IMR-90 (cell line): ENCODE measurements at regions not wholly inside any gene's neighbourhood (a gene's known extent, or its start where the extent isn't known, plus 50 kb on each side); places are given as distances from the start of the nearest gene placed in this dataset.

Experiments used
- ATAC-seq: fragments of 200-7000 bp; cut with Tn5 transposase; 2 replicates; pipeline ENCODE4 v1.9.1; 2020; ENCODE audit warnings: low read depth, mild to moderate bottlenecking, moderate library complexity
- BruUV-seq: library from RNA; stranded (reverse); fragments of 400-500 nt; replicated peaks from 2 replicates; lab custom pipeline; 2021; lab: Mats Ljungman, UMichigan
- CTCF ChIA-PET: fragments of 300-600 bp; formaldehyde crosslinking; extraction: SDS; loops from one replicate; lab custom pipeline; 2021; ENCODE audit warnings: antibody characterized with exemption; lab: Yijun Ruan, JAX
- POLR2A ChIA-PET: fragments of 300-600 bp; sonication (Branson Sonifier 250); formaldehyde crosslinking; loops from one replicate; lab custom pipeline; 2022; ENCODE audit warnings: antibody characterized with exemption; ENCODE audit not compliant: unreplicated experiment; lab: Charles Lee
- DNase-seq: peaks from one replicate; pipeline ENCODE4 v3.0.0; 2013
- H2AFZ ChIP-seq: replicated peaks from 2 replicates; pipeline ENCODE3; 2013; ENCODE audit warnings: low read length, mild to moderate bottlenecking; ENCODE audit not compliant: poor library complexity
- H2AK5ac ChIP-seq: 2 replicates; pipeline ENCODE4 v1.6.1; 2013; ENCODE audit warnings: low read depth, low read length, inconsistent platforms
- H2AK9ac ChIP-seq: replicated peaks from 2 replicates; pipeline ENCODE3; 2013; ENCODE audit warnings: mild to moderate bottlenecking, low read depth, low read length, moderate library complexity; ENCODE audit not compliant: poor library complexity
- H2BK120ac ChIP-seq: 2 replicates; pipeline ENCODE4 v1.6.1; 2013; ENCODE audit warnings: low read depth, low read length, inconsistent platforms
- H2BK15ac ChIP-seq: 3 replicates; pipeline ENCODE4 v1.6.1; 2013; ENCODE audit warnings: low read depth, low read length, inconsistent platforms
- H2BK20ac ChIP-seq: 2 replicates; pipeline ENCODE4 v1.6.1; 2013; ENCODE audit warnings: low read depth, mild to moderate bottlenecking, inconsistent platforms, low read length, moderate library complexity
- H2BK5ac ChIP-seq: 2 replicates; pipeline ENCODE4 v1.6.1; 2013; ENCODE audit warnings: mild to moderate bottlenecking, low read depth, low read length, inconsistent platforms; ENCODE audit not compliant: poor library complexity, severe bottlenecking
- H3K14ac ChIP-seq: replicated peaks from 2 replicates; pipeline ENCODE4 v1.6.1; 2013; ENCODE audit warnings: low read depth, low read length, inconsistent platforms
- H3K18ac ChIP-seq: 2 replicates; pipeline ENCODE4 v1.6.1; 2013; ENCODE audit warnings: low read depth, low read length, control low read depth
- H3K23ac ChIP-seq: 2 replicates; pipeline ENCODE4 v1.6.1; 2013; ENCODE audit warnings: low read depth, low read length, inconsistent platforms
- H3K27ac ChIP-seq: 2 replicates; pipeline ENCODE4 v1.5.1; 2013; ENCODE audit warnings: mild to moderate bottlenecking, control low read depth, low read length; ENCODE audit not compliant: insufficient read depth
- H3K27me3 ChIP-seq: 2 replicates; pipeline ENCODE4 v1.6.1; 2013; ENCODE audit warnings: low read length; ENCODE audit not compliant: control insufficient read depth, insufficient read depth
- H3K36me3 ChIP-seq: 2 replicates; pipeline ENCODE4 v1.6.1; 2013; ENCODE audit warnings: low read length, mixed read lengths; ENCODE audit not compliant: control insufficient read depth, insufficient read depth
- H3K4ac ChIP-seq: 2 replicates; pipeline ENCODE4 v1.6.1; 2013; ENCODE audit warnings: low read depth, low read length, inconsistent platforms
- H3K4me1 ChIP-seq: 2 replicates; pipeline ENCODE4 v1.6.1; 2013; ENCODE audit warnings: low read length, mixed read lengths; ENCODE audit not compliant: control insufficient read depth, insufficient read depth
- H3K4me2 ChIP-seq: 2 replicates; pipeline ENCODE4 v1.6.1; 2013; ENCODE audit warnings: low read depth, mild to moderate bottlenecking, control low read depth, low read length, moderate library complexity
- H3K4me3 ChIP-seq: 2 replicates; pipeline ENCODE4 v1.5.1; 2013; ENCODE audit warnings: low read depth, mild to moderate bottlenecking, control low read depth, low read length, moderate library complexity; ENCODE audit not compliant: insufficient read depth
- H3K56ac ChIP-seq: 2 replicates; pipeline ENCODE4 v1.6.1; 2013; ENCODE audit warnings: low read length, inconsistent platforms; ENCODE audit not compliant: insufficient read depth; ENCODE audit errors: extremely low read depth
- H3K79me1 ChIP-seq, 2 experiments: 2 replicates each; pipeline ENCODE4 v1.6.1; 2013; ENCODE audit warnings: low read length in 2 of 2, inconsistent platforms in 1 of 2, low read depth in 1 of 2
- H3K9ac ChIP-seq: 2 replicates; pipeline ENCODE4 v1.6.1; 2013; ENCODE audit warnings: low read depth, low read length, control low read depth
- H3K9me1 ChIP-seq: 2 replicates; pipeline ENCODE4 v1.6.1; 2013; ENCODE audit warnings: low read length, inconsistent platforms; ENCODE audit not compliant: insufficient read depth
- H3K9me3 ChIP-seq: 2 replicates; pipeline ENCODE4 v1.6.1; 2013; ENCODE audit warnings: low read length; ENCODE audit not compliant: control insufficient read depth, insufficient read depth
- H4K20me1 ChIP-seq: 2 replicates; pipeline ENCODE4 v1.6.1; 2013; ENCODE audit warnings: low read length, inconsistent platforms; ENCODE audit not compliant: insufficient read depth
- H4K5ac ChIP-seq: 2 replicates; pipeline ENCODE4 v1.6.1; 2013; ENCODE audit warnings: mild to moderate bottlenecking, low read depth, low read length, control low read depth
- H4K8ac ChIP-seq, 2 experiments: 2 replicates each; pipeline ENCODE4 v1.6.1; 2013; ENCODE audit warnings: low read depth in 2 of 2, low read length in 2 of 2, control low read depth in 1 of 2, inconsistent platforms in 1 of 2
- H4K91ac ChIP-seq: 2 replicates; pipeline ENCODE4 v1.6.1; 2013; ENCODE audit warnings: low read depth, low read length, inconsistent platforms; ENCODE audit not compliant: insufficient read depth
- BHLHE40 ChIP-seq: fragments of 150-350 bp; IDR thresholded peaks from 2 replicates; pipeline ENCODE4 v1.6.1; 2016; ENCODE audit warnings: mild to moderate bottlenecking, low read depth, low read length
- CEBPB ChIP-seq: IDR thresholded peaks from 2 replicates; pipeline ENCODE4 v1.6.1; 2012; ENCODE audit warnings: low read depth, low read length, improper control_type of control experiment
- CHD1 ChIP-seq: IDR thresholded peaks from 2 replicates; pipeline ENCODE4 v1.6.1; 2012; ENCODE audit warnings: low read depth, low read length, improper control_type of control experiment
- CTCF ChIP-seq: conservative IDR thresholded peaks from 2 replicates; pipeline ENCODE4 v1.5.1; 2012; ENCODE audit warnings: mild to moderate bottlenecking, low read depth, low read length, improper control_type of control experiment
- ELK1 ChIP-seq: fragments of 150-350 bp; IDR thresholded peaks from 2 replicates; pipeline ENCODE4 v1.6.1; 2016; ENCODE audit warnings: low read depth, mild to moderate bottlenecking, low read length, moderate library complexity, borderline replicate concordance
- FOS ChIP-seq: fragments of 150-350 bp; IDR thresholded peaks from 2 replicates; pipeline ENCODE4 v1.6.1; 2016; ENCODE audit warnings: low read depth, low read length
- MAFK ChIP-seq: IDR thresholded peaks from 2 replicates; pipeline ENCODE4 v1.6.1; 2012; ENCODE audit warnings: low read depth, low read length, improper control_type of control experiment
- MAZ ChIP-seq: IDR thresholded peaks from 2 replicates; pipeline ENCODE4 v1.6.1; 2012; ENCODE audit warnings: low read depth, mild to moderate bottlenecking, low read length, improper control_type of control experiment, moderate library complexity, borderline replicate concordance
- MXI1 ChIP-seq: IDR thresholded peaks from 2 replicates; pipeline ENCODE4 v1.6.1; 2012; ENCODE audit warnings: low read depth, mild to moderate bottlenecking, low read length, moderate library complexity, borderline replicate concordance
- NFE2L2 ChIP-seq: fragments of 150-350 bp; IDR thresholded peaks from 2 replicates; pipeline ENCODE4 v1.6.1; 2016; ENCODE audit warnings: low read depth, mild to moderate bottlenecking, low read length
- POLR2A ChIP-seq: IDR thresholded peaks from 2 replicates; pipeline ENCODE4 v1.6.1; 2012; ENCODE audit warnings: mild to moderate bottlenecking, low read depth, low read length
- RAD21 ChIP-seq: IDR thresholded peaks from 2 replicates; pipeline ENCODE4 v1.6.1; 2012; ENCODE audit warnings: low read length, improper control_type of control experiment
- RCOR1 ChIP-seq: IDR thresholded peaks from 2 replicates; pipeline ENCODE4 v1.6.1; 2012; ENCODE audit warnings: mild to moderate bottlenecking, low read length, improper control_type of control experiment; ENCODE audit not compliant: insufficient replicate concordance
- USF2 ChIP-seq: fragments of 150-350 bp; IDR thresholded peaks from 2 replicates; pipeline ENCODE4 v1.6.1; 2017; ENCODE audit warnings: mild to moderate bottlenecking, antibody characterized with exemption, low read length, low read depth
- WGBS, 2 experiments: methylation state at CpG; one replicate each; pipeline versions ENCODE4 v1.1.5 to v1.1.7; 2013; ENCODE audit warnings: missing lambda C conversion rate in 2 of 2; ENCODE audit not compliant: insufficient read length in 1 of 2; ENCODE audit errors: extremely low coverage in 2 of 2; 5-methylcytosine and 5-hydroxymethylcytosine counted together
- dilution Hi-C: fragments of 300-500 bp; cut with HindIII; formaldehyde crosslinking; loops from one replicate; pipeline ENCODE4 v1.14.3; 2018; ENCODE audit warnings: low sequenced_read_pairs; ENCODE audit not compliant: unreplicated experiment
- in situ Hi-C: fragments of 300-500 bp; cut with MboI; formaldehyde crosslinking; loops from 3 replicates; pipeline ENCODE4 v1.14.3; 2019; ENCODE audit warnings: low sequenced_read_pairs, inconsistent platforms, mixed read lengths
- intact Hi-C: fragments of 100-400 bp; cut with micrococcal nuclease; formaldehyde crosslinking; loops from 2 replicates; pipeline ENCODE4 v1.10.0; 2022

- TF ChIP-seq CEBPB (no peak), RCOR1 (no peak), NFE2L2 (no peak)
These were observed 100.8 kb upstream of the CD180 start (continued) for GRCh38 chr5:67297376-67297775.

GRCh38 chr5:67294266-67294938 lies 97.8 kb upstream of the CD180 start:
- Histone ChIP-seq H3K14ac (no peak overlapping the region), H3K9ac (no peak overlapping the region), H4K8ac (no peak overlapping the region), H3K4ac (no peak overlapping the region), H3K9me1 (peaks cover 4% of the 10 kb centered on the region; the same call in 1 of the 2 replicates), H4K91ac (no peak overlapping the region), H3K79me1 (no peaks in the 10 kb centered on the region), H2AK5ac (no peak overlapping the region), H3K4me1 (peaks cover 2% of the 10 kb centered on the region), H3K36me3 (no peaks in the 10 kb centered on the region), H2AK9ac (no peak overlapping the region), H3K4me3 (no peak overlapping the region), H3K23ac (no peak overlapping the region), H3K56ac (no peak overlapping the region), H4K5ac (no peak overlapping the region), H3K18ac (no peak overlapping the region), H2BK120ac (no peak overlapping the region), H3K27me3 (no peaks in the 10 kb centered on the region), H2BK5ac (no peak overlapping the region), H3K9me3 (no peaks in the 10 kb centered on the region), H2BK20ac (no peak overlapping the region), H3K4me2 (no peak overlapping the region), H4K20me1 (no peaks in the 10 kb centered on the region), H3K27ac (no peak overlapping the region), H2AFZ (no peak overlapping the region), H2BK15ac (no peak overlapping the region)
- ATAC-seq (no peak), DNase-seq (no peak)
- dilution Hi-C loops: no loop called here
- ChIA-PET CTCF (no interaction called here), POLR2A (interaction anchor here (0.6 kb wide), 1 partner anchor 1368 kb away, joined by 15 read pairs; no protein-coding TSS in a partner anchor)
- WGBS, 2 experiments: no CpG with 5 or more reads among the region's 4 CpGs
- intact Hi-C loops: no loop called here
- BruUV-seq: no TSS peak
- in situ Hi-C loops: no loop called here
- TF ChIP-seq ELK1 (no peak), CTCF (no peak), RAD21 (no peak), RCOR1 (no peak), MAFK (no peak), MAZ (no peak), FOS (no peak), BHLHE40 (no peak), POLR2A (no peak), CHD1 (no peak), MXI1 (no peak), USF2 (no peak)
